ENCODE measurements at regions not wholly inside any gene's neighbourhood (a gene's known extent, or its start where the extent isn't known, plus 50 kb on each side); places are given as distances from the start of the nearest gene placed in this dataset.
"Not testable (repeated sequence)": the region's sequence is repeated elsewhere in the genome, so short reads cannot be mapped to it uniquely, and the experiment has no call there.

DNA sequence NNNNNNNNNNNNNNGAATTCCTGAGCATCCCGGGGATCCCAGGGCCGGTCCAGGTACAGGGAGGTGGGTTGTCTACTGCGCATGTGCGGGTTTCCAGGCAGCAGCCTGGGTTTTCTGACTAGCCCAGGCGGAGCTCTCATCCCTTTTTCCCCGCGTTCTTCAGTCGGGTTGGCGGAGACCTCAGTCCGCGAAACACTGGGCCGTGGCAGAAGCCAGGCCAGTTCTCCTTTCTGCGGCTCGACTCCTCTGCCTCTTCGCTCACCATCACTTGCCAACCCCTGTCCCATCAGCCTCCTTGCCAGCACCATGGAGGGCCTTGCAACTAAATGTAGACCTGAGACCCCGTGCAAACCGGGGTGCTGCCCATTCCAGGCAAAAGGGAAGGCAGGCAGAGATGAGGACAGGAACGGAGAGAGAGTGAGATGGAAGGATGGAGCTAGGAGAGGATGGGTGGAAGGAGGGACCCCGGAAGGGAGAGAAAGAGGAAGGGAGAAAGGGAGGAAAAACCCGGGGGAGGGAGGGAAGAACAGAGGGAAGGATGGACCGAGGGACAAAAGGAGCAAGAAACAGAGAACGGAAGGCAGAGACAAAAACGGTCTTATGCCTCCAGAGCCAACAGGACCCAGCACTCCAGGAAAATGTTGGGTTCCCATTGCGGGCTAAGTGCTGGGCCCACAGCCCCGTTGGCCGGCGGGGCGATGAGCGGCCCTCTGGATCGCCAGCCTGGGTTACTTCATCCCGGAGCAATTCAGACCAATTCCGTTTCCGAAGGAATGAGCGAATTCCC, 445.4 kb upstream of the DEFB115 start:
- DNase-seq (ENCODE audit: extremely low spot score, unreplicated experiment): no peak
- TF ChIP-seq, protein P1, sequence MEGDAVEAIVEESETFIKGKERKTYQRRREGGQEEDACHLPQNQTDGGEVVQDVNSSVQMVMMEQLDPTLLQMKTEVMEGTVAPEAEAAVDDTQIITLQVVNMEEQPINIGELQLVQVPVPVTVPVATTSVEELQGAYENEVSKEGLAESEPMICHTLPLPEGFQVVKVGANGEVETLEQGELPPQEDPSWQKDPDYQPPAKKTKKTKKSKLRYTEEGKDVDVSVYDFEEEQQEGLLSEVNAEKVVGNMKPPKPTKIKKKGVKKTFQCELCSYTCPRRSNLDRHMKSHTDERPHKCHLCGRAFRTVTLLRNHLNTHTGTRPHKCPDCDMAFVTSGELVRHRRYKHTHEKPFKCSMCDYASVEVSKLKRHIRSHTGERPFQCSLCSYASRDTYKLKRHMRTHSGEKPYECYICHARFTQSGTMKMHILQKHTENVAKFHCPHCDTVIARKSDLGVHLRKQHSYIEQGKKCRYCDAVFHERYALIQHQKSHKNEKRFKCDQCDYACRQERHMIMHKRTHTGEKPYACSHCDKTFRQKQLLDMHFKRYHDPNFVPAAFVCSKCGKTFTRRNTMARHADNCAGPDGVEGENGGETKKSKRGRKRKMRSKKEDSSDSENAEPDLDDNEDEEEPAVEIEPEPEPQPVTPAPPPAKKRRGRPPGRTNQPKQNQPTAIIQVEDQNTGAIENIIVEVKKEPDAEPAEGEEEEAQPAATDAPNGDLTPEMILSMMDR (IDR thresholded peaks at IDR 0.05): no peak
- Mint-ChIP-seq H3K27ac (ENCODE audit: unreplicated experiment) (no peak overlapping the region), H3K4me3 (ENCODE audit: unreplicated experiment) (no peak overlapping the region), H3K4me1 (ENCODE audit: unreplicated experiment) (no peaks in the 10 kb centered on the region), H3K36me3 (ENCODE audit: unreplicated experiment) (no peaks in the 10 kb centered on the region), H3K9me3 (ENCODE audit: unreplicated experiment) (peaks cover 15% of the 10 kb centered on the region), H3K27me3 (ENCODE audit: unreplicated experiment) (no peaks in the 10 kb centered on the region)

DNA sequence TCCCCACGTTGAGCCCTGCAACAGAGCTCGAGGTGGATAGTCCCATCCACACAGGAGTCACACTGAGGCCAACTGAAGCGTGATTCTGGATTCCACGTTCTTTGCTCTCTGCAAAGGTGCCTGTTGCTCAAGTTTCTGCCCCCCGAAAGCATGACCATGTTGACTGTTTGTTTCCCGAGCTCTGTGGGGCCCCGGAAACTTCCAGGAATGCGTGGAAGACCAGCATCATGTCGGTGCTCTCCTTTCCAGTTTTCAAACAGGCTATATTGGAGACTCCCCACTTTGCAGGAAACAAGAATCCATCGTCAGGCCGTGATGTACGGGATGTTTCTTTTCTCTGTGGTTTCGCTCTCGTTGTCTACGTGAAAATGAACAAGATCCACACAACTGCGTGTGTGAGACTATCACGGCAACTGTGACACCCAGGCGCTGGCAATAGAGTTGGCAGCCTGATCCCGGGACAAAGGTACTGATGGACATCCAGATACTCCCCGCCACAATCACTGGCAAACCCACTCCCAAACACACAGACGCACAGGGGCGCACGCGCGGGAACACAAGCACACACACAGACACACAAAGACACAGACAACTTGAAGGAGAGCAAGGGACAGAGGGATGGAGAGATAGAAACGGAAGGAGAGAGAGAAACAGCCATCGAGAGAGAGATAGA, 444.6 kb upstream of the DEFB115 start:
- Mint-ChIP-seq H3K4me1 (ENCODE audit: unreplicated experiment) (no peaks in the 10 kb centered on the region), H3K27me3 (ENCODE audit: unreplicated experiment) (no peaks in the 10 kb centered on the region), H3K36me3 (ENCODE audit: unreplicated experiment) (no peaks in the 10 kb centered on the region), H3K27ac (ENCODE audit: unreplicated experiment) (no peak overlapping the region), H3K9me3 (ENCODE audit: unreplicated experiment) (peaks cover 15% of the 10 kb centered on the region), H3K4me3 (ENCODE audit: unreplicated experiment) (no peak overlapping the region)
- no peak for DNase-seq (ENCODE audit: extremely low spot score, unreplicated experiment)
- TF ChIP-seq, protein P1 (IDR thresholded peaks at IDR 0.05): no peak

- H3K4me3 Mint-ChIP-seq (ENCODE audit: unreplicated experiment); H3K4me1 Mint-ChIP-seq (ENCODE audit: unreplicated experiment); H3K27ac Mint-ChIP-seq (ENCODE audit: unreplicated experiment); H3K36me3 Mint-ChIP-seq (ENCODE audit: unreplicated experiment); H3K27me3 Mint-ChIP-seq (ENCODE audit: unreplicated experiment): not testable (repeated sequence)
- peak; percentile 94 for DNase-seq (ENCODE audit: extremely low spot score, unreplicated experiment)
- H3K9me3 Mint-ChIP-seq (ENCODE audit: unreplicated experiment): peaks cover 15% of the 10 kb centered on the region
Observed at GRCh38 chr20:30813412-30814311, 443.8 kb upstream of the DEFB115 start.

DNA sequence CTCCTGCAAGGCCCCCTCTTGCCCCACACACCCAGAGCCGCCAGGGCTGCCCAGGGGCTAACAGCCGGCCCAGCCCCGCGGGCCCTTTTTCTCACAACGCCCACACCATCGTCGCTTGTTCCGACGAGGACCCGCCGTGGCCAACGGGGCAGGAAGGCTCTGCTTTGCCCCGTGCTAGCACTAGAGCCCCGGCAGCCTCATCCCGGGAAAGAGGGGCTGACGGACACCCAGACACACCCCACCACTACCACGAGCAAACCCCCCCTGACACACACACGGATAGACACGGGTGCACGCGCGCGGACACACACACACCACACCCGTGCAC, 443.2 kb upstream of the DEFB115 start:
- peaks cover 15% of the 10 kb centered on the region for H3K9me3 Mint-ChIP-seq (ENCODE audit: unreplicated experiment)
- not testable (repeated sequence) for H3K27me3 Mint-ChIP-seq (ENCODE audit: unreplicated experiment); H3K4me3 Mint-ChIP-seq (ENCODE audit: unreplicated experiment); DNase-seq (ENCODE audit: extremely low spot score, unreplicated experiment); H3K4me1 Mint-ChIP-seq (ENCODE audit: unreplicated experiment); H3K27ac Mint-ChIP-seq (ENCODE audit: unreplicated experiment); H3K36me3 Mint-ChIP-seq (ENCODE audit: unreplicated experiment)

DNA sequence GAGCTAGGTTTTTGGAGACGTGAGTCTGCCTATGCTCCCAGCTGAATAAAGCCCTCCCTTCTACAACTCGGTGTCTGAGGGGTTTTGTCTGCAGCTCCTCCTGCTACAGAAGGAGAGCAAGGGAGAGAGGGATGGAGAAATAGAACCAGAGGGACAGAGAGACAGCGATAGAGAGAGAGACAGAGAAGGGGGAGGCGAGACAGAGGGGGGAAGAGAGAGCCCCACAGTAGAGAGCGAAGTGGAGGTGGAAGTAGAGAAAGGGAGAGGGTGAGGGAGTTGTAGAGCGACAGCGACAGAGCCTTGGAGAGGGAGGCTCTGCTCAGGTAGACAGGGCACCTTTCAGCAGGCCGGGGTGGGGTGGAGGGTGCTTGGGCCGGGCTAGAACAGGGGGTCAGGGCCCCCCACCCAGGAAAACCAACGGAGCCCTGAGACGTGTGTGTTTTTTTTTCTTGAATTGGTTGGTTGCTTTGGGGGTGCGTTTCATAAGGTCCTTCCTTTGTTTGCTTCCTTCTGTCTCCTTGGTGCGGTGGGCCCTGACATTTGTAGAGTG, 442.4 kb upstream of the DEFB115 start:
- DNase-seq (ENCODE audit: extremely low spot score, unreplicated experiment); H3K36me3 Mint-ChIP-seq (ENCODE audit: unreplicated experiment); H3K4me1 Mint-ChIP-seq (ENCODE audit: unreplicated experiment); H3K27ac Mint-ChIP-seq (ENCODE audit: unreplicated experiment); H3K4me3 Mint-ChIP-seq (ENCODE audit: unreplicated experiment); H3K27me3 Mint-ChIP-seq (ENCODE audit: unreplicated experiment): not testable (repeated sequence)
- H3K9me3 Mint-ChIP-seq (ENCODE audit: unreplicated experiment): peaks cover 15% of the 10 kb centered on the region

DNA sequence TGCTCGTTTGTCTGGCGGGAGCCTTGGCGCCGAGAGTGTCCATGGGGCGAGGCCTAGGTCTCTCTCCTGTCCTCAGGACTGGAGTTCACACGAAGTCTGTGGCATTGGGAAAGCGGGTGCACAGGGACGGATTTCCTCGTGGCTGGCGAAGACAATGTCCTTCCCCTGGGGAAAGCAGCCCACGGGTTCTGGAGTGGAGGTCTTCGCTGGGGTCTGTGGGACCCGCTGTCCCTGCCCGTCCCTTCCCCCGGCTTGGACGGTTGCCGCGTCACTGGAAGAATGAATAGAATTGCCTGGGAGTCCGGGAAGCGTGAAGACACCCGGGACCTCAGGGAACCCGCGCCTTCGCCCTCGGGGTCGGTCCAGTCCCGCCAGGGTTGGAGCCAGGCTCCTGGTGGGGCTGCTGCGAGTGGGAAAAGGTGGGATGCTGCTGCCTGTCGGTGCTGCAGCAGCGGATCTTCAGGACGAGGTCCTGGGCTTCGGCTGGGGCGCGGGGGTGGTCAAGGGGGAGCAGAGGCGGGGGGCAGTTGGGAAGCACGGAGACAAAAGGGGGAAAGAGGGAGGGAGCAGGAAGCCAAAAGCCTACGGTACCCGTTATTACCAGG, 441.8 kb upstream of the DEFB115 start:
- Mint-ChIP-seq H3K36me3 (ENCODE audit: unreplicated experiment) (no peaks in the 10 kb centered on the region), H3K4me3 (ENCODE audit: unreplicated experiment) (no peak overlapping the region), H3K4me1 (ENCODE audit: unreplicated experiment) (no peaks in the 10 kb centered on the region), H3K27ac (ENCODE audit: unreplicated experiment) (no peak overlapping the region), H3K27me3 (ENCODE audit: unreplicated experiment) (no peaks in the 10 kb centered on the region), H3K9me3 (ENCODE audit: unreplicated experiment) (peaks cover 15% of the 10 kb centered on the region)
- TF ChIP-seq, protein P1 (IDR thresholded peaks at IDR 0.05): no peak
- DNase-seq (ENCODE audit: extremely low spot score, unreplicated experiment): no peak
